WERI-Rb-1 (cell line): ENCODE measurements at regions not wholly inside any gene's neighbourhood (a gene's known extent, or its start where the extent isn't known, plus 50 kb on each side); places are given as distances from the start of the nearest gene placed in this dataset.

Source experiments
- DNase-seq: peaks from one replicate; pipeline ENCODE4 v3.0.0-alpha.2; 2020
- H3K27ac ChIP-seq: fragments of 250-450 bp; sonication (Bioruptor Pico); 2 replicates; pipeline ENCODE4 v1.5.1; 2020; ENCODE audit warnings: mild to moderate bottlenecking, moderate library complexity
- H3K27me3 ChIP-seq: fragments of 250-450 bp; sonication (Bioruptor Pico); 2 replicates; pipeline ENCODE4 v1.5.1; 2021; ENCODE audit warnings: mild to moderate bottlenecking, low read depth, moderate library complexity; ENCODE audit not compliant: insufficient read depth, severe bottlenecking
- H3K36me3 ChIP-seq: fragments of 250-450 bp; sonication (Bioruptor Pico); 2 replicates; pipeline ENCODE4 v1.5.1; 2020; ENCODE audit warnings: mild to moderate bottlenecking, moderate library complexity
- H3K4me3 ChIP-seq: 2 replicates; pipeline ENCODE4 v1.5.1; 2011; ENCODE audit warnings: low read depth, mild to moderate bottlenecking, control low read depth, low read length
- H3K9me3 ChIP-seq: fragments of 250-450 bp; sonication (Bioruptor Pico); 2 replicates; pipeline ENCODE4 v1.5.1; 2021; ENCODE audit warnings: mild to moderate bottlenecking, moderate library complexity; ENCODE audit not compliant: severe bottlenecking
- CTCF ChIP-seq: IDR thresholded peaks from 2 replicates; pipeline ENCODE4 v1.5.1; 2011; ENCODE audit warnings: low read depth, mild to moderate bottlenecking, control low read depth, inconsistent platforms, low read length

- Histone ChIP-seq H3K36me3 (no peaks in the 10 kb centered on the region), H3K27me3 (no peaks in the 10 kb centered on the region), H3K27ac (no peak overlapping the region), H3K4me3 (no peak overlapping the region), H3K9me3 (no peaks in the 10 kb centered on the region)
- DNase-seq, result no peak
- no peak for TF ChIP-seq CTCF
These were observed 1235.0 kb upstream of the ADGRL4 start for GRCh38 chr1:80241566-80241965.

GRCh38 chr1:80225510-80225909 lies 1219.0 kb upstream of the ADGRL4 start:
- TF ChIP-seq CTCF, result no peak
- Histone ChIP-seq H3K4me3 (no peak overlapping the region), H3K27me3 (no peaks in the 10 kb centered on the region), H3K9me3 (no peaks in the 10 kb centered on the region), H3K27ac (no peak overlapping the region), H3K36me3 (no peaks in the 10 kb centered on the region)
- DNase-seq, result no peak

GRCh38 chr1:80221319-80221718 lies 1214.8 kb upstream of the ADGRL4 start:
- H3K4me3 ChIP-seq, result no peak overlapping the region
- no peak overlapping the region for H3K27ac ChIP-seq
- DNase-seq, result no peak
- H3K9me3 ChIP-seq, result no peaks in the 10 kb centered on the region
- H3K36me3 ChIP-seq, result no peaks in the 10 kb centered on the region
- no peak for TF ChIP-seq CTCF
- no peaks in the 10 kb centered on the region for H3K27me3 ChIP-seq

- no peak for DNase-seq
- Histone ChIP-seq H3K36me3 (no peaks in the 10 kb centered on the region), H3K27me3 (no peaks in the 10 kb centered on the region), H3K27ac (no peak overlapping the region), H3K4me3 (no peak overlapping the region), H3K9me3 (no peaks in the 10 kb centered on the region)
- peak; percentile 30 for TF ChIP-seq CTCF
These were observed 1211.6 kb upstream of the ADGRL4 start for GRCh38 chr1:80218112-80218511.

- H3K9me3 ChIP-seq, result no peaks in the 10 kb centered on the region
- H3K27me3 ChIP-seq, result no peaks in the 10 kb centered on the region
- H3K36me3 ChIP-seq, result no peaks in the 10 kb centered on the region
- TF ChIP-seq CTCF, result peak; percentile 50
- DNase-seq, result peak; percentile 26
- H3K27ac ChIP-seq, result no peak overlapping the region
- no peak overlapping the region for H3K4me3 ChIP-seq
These were observed 1211.0 kb upstream of the ADGRL4 start for GRCh38 chr1:80217377-80217986.

GRCh38 chr1:80214888-80215540 lies 1208.5 kb upstream of the ADGRL4 start:
- Histone ChIP-seq H3K27me3 (no peaks in the 10 kb centered on the region), H3K4me3 (no peak overlapping the region), H3K27ac (no peak overlapping the region), H3K9me3 (no peaks in the 10 kb centered on the region), H3K36me3 (no peaks in the 10 kb centered on the region)
- no peak for DNase-seq
- no peak for TF ChIP-seq CTCF
